ENCODE measurements at regions not wholly inside any gene's neighbourhood (a gene's known extent, or its start where the extent isn't known, plus 50 kb on each side); places are given as distances from the start of the nearest gene placed in this dataset.

DNA sequence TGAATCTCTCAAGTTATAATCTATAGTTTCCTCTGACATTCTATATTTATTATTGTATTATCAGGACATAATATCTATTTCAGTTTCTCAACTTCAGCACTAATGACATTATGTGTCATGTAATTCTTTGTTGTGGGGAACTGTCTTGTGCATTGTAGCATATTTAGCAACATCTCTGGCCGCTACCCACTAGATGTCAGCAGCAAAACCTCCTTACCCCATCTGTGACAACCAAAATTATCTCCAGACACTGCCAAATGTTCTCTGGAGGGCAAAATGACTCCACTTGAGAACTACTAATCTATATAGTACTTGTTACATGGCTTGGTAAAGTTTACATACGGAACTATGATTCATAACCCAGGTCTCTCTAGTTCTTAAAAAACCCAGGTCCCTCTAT lies 110.2 kb downstream of the RASSF9 start:
- TF ChIP-seq, protein P1, sequence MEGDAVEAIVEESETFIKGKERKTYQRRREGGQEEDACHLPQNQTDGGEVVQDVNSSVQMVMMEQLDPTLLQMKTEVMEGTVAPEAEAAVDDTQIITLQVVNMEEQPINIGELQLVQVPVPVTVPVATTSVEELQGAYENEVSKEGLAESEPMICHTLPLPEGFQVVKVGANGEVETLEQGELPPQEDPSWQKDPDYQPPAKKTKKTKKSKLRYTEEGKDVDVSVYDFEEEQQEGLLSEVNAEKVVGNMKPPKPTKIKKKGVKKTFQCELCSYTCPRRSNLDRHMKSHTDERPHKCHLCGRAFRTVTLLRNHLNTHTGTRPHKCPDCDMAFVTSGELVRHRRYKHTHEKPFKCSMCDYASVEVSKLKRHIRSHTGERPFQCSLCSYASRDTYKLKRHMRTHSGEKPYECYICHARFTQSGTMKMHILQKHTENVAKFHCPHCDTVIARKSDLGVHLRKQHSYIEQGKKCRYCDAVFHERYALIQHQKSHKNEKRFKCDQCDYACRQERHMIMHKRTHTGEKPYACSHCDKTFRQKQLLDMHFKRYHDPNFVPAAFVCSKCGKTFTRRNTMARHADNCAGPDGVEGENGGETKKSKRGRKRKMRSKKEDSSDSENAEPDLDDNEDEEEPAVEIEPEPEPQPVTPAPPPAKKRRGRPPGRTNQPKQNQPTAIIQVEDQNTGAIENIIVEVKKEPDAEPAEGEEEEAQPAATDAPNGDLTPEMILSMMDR (IDR thresholded peaks at IDR 0.05) = no peak
- TF ChIP-seq POLR2A (IDR thresholded peaks at IDR 0.05) = no peak
